ENCODE measurements at regions not wholly inside any gene's neighbourhood (a gene's known extent, or its start where the extent isn't known, plus 50 kb on each side); places are given as distances from the start of the nearest gene placed in this dataset.

- no peak overlapping the region for H2AFZ ChIP-seq (ENCODE audit: insufficient read depth, low read depth, low read length, poor library complexity, severe bottlenecking)
- H3K36me3 Mint-ChIP-seq, result no peaks in the 10 kb centered on the region
- intact Hi-C loops (cut with micrococcal nuclease), result no loop called here
- no peaks in the 10 kb centered on the region for H4K20me1 ChIP-seq (ENCODE audit: insufficient read depth, low read length)
- peaks cover 0 to 1% (median 0%) of the 10 kb centered on the region in 3 donors for H3K27me3 Mint-ChIP-seq (ENCODE audit: low read depth in 3 of 3)
- no peaks in the 10 kb centered on the region for H3K9me3 ChIP-seq (replicated peaks in 1 of 2; ENCODE audit: control insufficient read depth in 1 of 2, insufficient read depth in 1 of 2, low read length in 2 of 2)
- no peaks in the 10 kb centered on the region for H3K9me3 Mint-ChIP-seq
- DNase-seq, result no peak
- no peak overlapping the region for H3K4me3 Mint-ChIP-seq
- WGBS (ENCODE audit: insufficient coverage), result no CpG with 5 or more reads among the region's 3 CpGs
- no peak for TF ChIP-seq CTCF (IDR thresholded peaks at IDR 0.05)
- H3K4me2 ChIP-seq (replicated peaks; ENCODE audit: extremely low read depth, low read length, poor library complexity, severe bottlenecking), result no peak overlapping the region
- H3K27ac Mint-ChIP-seq, result no peak overlapping the region
- H3K9ac ChIP-seq (ENCODE audit: insufficient read depth, low read length, poor library complexity, severe bottlenecking), result no peak overlapping the region
- no peak overlapping the region for H3K27ac ChIP-seq (ENCODE audit: low read depth in 1 of 2, low read length in 2 of 2)
- no peaks in the 10 kb centered on the region for H3K79me2 ChIP-seq (ENCODE audit: insufficient read depth, low read length)
- no peaks in the 10 kb centered on the region for H3K4me1 Mint-ChIP-seq
- no peaks in the 10 kb centered on the region for H3K27me3 ChIP-seq (ENCODE audit: control insufficient read depth in 2 of 2, insufficient read depth in 2 of 2, low read length in 2 of 2)
- H3K4me1 ChIP-seq (ENCODE audit: control insufficient read depth in 1 of 2, insufficient read depth in 2 of 2, low read length in 2 of 2), result no peaks in the 10 kb centered on the region
- H3K4me3 ChIP-seq (replicated peaks in 1 of 3; ENCODE audit: low read depth in 2 of 3, low read length in 3 of 3), result no peak overlapping the region
- no peaks in the 10 kb centered on the region for H3K36me3 ChIP-seq (replicated peaks in 1 of 2; ENCODE audit: control insufficient read depth in 1 of 2, insufficient read depth in 2 of 2, low read length in 2 of 2)
Observed at GRCh38 chr4:41478518-41478917, 59.4 kb upstream of the LIMCH1 start.

- DNase-seq, result no peak
- Mint-ChIP-seq H3K9me3 (peaks cover 0 to 2% (median 0%) of the 10 kb centered on the region in 7 donors), H3K4me1 (peaks cover 12% of the 10 kb centered on the region), H3K27me3 (ENCODE audit: low read depth in 3 of 3) (peaks cover 0 to 2% (median 1%) of the 10 kb centered on the region in 3 donors), H3K36me3 (no peaks in the 10 kb centered on the region), H3K27ac (no peak overlapping the region), H3K4me3 (no peak overlapping the region)
- Histone ChIP-seq H3K9me3 (replicated peaks in 1 of 2; ENCODE audit: control insufficient read depth in 1 of 2, insufficient read depth in 1 of 2, low read length in 2 of 2) (no peaks in the 10 kb centered on the region), H4K20me1 (ENCODE audit: insufficient read depth, low read length) (no peaks in the 10 kb centered on the region), H3K4me3 (replicated peaks in 1 of 3; ENCODE audit: low read depth in 2 of 3, low read length in 3 of 3) (no peak overlapping the region), H3K9ac (ENCODE audit: insufficient read depth, low read length, poor library complexity, severe bottlenecking) (no peak overlapping the region), H2AFZ (ENCODE audit: insufficient read depth, low read depth, low read length, poor library complexity, severe bottlenecking) (no peak overlapping the region), H3K4me1 (ENCODE audit: control insufficient read depth in 1 of 2, insufficient read depth in 2 of 2, low read length in 2 of 2) (peaks cover 13 to 14% of the 10 kb centered on the region in 2 donors), H3K36me3 (replicated peaks in 1 of 2; ENCODE audit: control insufficient read depth in 1 of 2, insufficient read depth in 2 of 2, low read length in 2 of 2) (no peaks in the 10 kb centered on the region), H3K27ac (ENCODE audit: low read depth in 1 of 2, low read length in 2 of 2) (no peak overlapping the region), H3K4me2 (replicated peaks; ENCODE audit: extremely low read depth, low read length, poor library complexity, severe bottlenecking) (no peak overlapping the region), H3K79me2 (ENCODE audit: insufficient read depth, low read length) (no peaks in the 10 kb centered on the region), H3K27me3 (ENCODE audit: control insufficient read depth in 2 of 2, insufficient read depth in 2 of 2, low read length in 2 of 2) (no peaks in the 10 kb centered on the region)
- whole genome bisulfite sequencing (ENCODE audit: insufficient coverage), result 95% methylated on average over 4 of the region's 5 CpGs
- no peak for TF ChIP-seq CTCF (IDR thresholded peaks at IDR 0.05)
- intact Hi-C loops (cut with micrococcal nuclease), result no loop called here
Observed at GRCh38 chr4:41480896-41481311, 57.1 kb upstream of the LIMCH1 start.
